ENCODE measurements at regions not wholly inside any gene's neighbourhood (a gene's known extent, or its start where the extent isn't known, plus 50 kb on each side); places are given as distances from the start of the nearest gene placed in this dataset.
"Not testable (repeated sequence)": the region's sequence is repeated elsewhere in the genome, so short reads cannot be mapped to it uniquely, and the experiment has no call there.

GRCh38 chr6:14573267-14573666, 455.7 kb downstream of the CD83 start:
- no peak for DNase-seq
- intact Hi-C loops (cut with DNase I): no loop called here
- ATAC-seq (ENCODE audit: poor library complexity): peak; percentile 87

DNA sequence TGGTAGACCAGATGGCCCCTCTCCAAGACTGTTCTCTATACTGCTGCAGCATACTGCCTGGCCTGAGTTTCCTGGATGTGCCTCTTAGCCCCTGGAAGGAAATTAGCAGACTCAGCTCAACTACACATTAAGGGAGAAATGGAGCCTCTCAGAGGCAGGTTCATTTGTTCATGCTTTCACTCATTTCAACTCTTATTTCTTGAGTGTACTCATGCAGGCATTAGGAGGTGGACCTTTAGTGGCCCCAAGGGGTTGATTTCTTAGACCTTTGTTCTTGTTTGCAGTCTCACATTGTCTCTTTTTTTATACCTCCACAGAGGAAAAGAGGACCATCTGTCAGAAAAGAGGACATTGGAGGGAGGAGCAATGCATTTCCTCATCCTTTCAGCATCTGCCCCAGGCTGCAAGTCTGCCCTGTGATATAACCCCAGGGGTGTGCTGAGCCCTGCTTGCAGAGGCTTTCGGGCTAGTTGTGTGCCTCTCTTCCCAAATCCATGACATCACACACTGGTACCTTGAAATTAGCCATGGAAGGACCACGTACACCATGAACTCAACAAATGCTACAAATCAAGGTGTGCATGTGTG, 456.2 kb downstream of the CD83 start:
- intact Hi-C loops (cut with DNase I): no loop called here
- DNase-seq (no peak), ATAC-seq (ENCODE audit: poor library complexity) (no peak)

DNA sequence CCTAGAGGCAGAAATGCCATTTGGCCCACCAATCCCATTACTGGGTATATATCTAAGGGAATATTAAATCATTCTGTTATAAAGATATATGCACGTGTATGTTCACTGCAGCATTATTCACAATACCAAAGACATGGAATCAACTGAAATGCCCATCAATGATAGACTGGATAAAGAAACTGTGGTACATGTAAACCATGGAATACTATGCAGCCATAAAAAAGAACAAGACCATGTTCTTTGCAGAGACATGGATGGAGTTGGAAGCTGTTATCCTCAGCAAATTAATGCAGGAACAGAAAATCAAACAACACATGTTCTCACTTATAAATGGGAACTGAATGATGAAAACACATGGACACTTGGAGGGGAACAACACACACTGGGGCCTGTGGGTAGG, 458.4 kb downstream of the CD83 start:
- no peak for DNase-seq
- no peak for ATAC-seq (ENCODE audit: poor library complexity)
- intact Hi-C loops (cut with DNase I): no loop called here

DNA sequence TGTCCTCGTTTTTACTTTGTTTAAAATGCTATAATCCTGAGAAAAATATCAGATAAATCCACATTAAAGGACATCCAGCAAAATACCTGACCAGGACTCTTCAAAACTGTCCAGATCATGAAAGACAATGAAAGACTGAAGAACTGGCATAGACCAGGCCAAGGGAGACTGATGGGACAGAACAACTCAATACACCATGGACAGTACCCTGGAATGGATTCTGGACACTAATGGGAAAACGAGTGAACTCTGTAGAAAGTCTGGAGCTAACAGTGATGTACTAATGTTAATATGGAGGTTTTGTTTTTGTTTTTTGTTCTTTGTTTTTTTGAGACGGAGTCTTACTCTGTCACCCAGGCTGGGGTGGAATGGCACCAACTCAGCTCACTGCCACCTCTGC, 461.4 kb downstream of the CD83 start:
- ATAC-seq (ENCODE audit: poor library complexity) (no peak), DNase-seq (no peak)
- intact Hi-C loops (cut with DNase I): no loop called here

- DNase-seq (no peak), ATAC-seq (ENCODE audit: poor library complexity) (no peak)
- intact Hi-C loops (cut with DNase I): no loop called here
Measured at GRCh38 chr6:14582749-14583148, 465.2 kb downstream of the CD83 start.

GRCh38 chr6:14583826-14584225, 466.3 kb downstream of the CD83 start:
- intact Hi-C loops (cut with DNase I): no loop called here
- no peak for ATAC-seq (ENCODE audit: poor library complexity)
- no peak for DNase-seq

DNA sequence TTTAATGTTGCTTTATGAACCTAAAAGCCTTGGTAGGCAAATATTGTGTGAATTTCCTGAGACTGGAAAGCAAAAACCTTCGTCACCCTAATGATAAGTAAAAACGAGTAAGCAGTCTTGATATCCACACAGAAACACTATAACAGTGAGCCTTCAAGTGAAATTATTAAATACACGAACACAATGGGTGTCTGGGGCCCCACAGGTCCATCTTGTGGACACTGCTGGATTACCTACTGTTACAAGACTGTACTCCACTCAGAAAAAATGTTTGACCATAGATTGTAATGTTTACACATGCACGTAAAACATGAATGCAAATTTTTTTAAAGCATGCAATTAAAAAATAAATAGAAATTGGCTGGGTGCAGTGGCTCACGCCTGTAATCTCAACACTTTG, 466.9 kb downstream of the CD83 start:
- peak; percentile 69 for ATAC-seq (ENCODE audit: poor library complexity)
- no peak for DNase-seq
- intact Hi-C loops (cut with DNase I): no loop called here

GRCh38 chr6:14585689-14586088, 468.1 kb downstream of the CD83 start:
- ATAC-seq (ENCODE audit: poor library complexity): peak; percentile 41
- no peak for DNase-seq
- intact Hi-C loops (cut with DNase I): no loop called here

GRCh38 chr6:14589175-14589574, 471.6 kb downstream of the CD83 start:
- DNase-seq: no peak
- intact Hi-C loops (cut with DNase I): no loop called here

DNA sequence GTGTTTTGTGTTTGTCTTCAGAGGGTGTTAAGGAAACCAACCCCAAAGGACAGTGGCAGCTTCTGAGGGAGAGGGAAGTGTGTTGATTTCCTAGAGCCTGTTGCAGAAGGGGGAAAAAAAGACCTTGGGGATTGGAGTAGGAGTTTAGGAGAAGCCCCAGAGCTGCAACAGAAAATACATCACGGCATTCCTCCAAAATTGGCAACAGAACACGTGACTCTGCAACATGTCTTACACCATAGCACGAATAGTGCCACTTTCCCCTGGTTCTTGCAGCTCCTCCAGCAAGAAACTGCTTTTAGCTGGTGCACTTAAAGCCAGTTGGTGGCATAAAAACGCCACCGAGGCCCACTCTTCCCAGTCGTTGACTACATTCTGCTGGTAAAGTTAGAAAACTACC, 473.0 kb downstream of the CD83 start:
- ATAC-seq (ENCODE audit: poor library complexity) (no peak), DNase-seq (no peak)
- intact Hi-C loops (cut with DNase I): no loop called here

More at GRCh38 chr6:14589175-14589574, 471.6 kb downstream of the CD83 start:
- no peak for ATAC-seq (ENCODE audit: poor library complexity)

- no peak for DNase-seq
- ATAC-seq (ENCODE audit: poor library complexity): no peak
- intact Hi-C loops (cut with DNase I): no loop called here
Measured at GRCh38 chr6:14591998-14592397, 474.4 kb downstream of the CD83 start.

DNA sequence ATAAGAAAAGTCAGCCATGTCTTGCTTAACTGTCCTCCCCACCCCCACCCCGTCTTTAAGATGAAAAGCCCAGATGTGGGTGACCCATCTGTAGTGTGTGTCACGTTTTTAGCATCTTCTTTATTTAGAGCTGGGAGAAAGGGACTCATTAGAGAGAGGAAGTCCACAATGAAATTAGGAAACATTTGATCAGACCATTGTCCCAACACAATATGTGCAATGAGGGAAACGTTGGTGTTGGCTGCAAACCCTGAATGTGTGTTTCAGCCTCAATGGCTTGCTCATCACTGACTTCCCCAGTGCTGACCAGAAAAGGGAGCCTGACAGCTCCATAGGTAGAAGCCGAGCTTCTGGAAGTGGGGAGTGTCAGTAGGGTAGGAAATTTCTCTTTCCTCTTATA, 475.7 kb downstream of the CD83 start:
- ATAC-seq (ENCODE audit: poor library complexity) (no peak), DNase-seq (no peak)
- intact Hi-C loops (cut with DNase I): no loop called here

DNA sequence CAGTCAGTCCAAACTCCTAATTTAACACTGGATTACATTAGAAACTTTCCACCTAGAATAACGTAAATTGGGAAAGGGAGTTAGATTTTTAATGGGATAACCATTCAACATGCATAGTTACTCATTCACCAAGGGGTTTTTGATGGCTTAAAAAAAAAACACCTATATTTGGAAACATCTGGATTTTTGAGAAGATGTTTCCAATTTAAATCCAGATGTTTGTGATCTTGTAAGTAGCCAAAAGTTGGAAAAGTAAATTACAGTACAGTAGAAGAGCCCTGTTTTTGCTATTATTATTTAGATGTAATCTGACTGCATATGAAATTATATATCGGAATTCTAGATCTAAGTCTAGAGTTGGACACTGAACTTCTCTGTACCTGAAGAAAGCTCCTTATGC, 478.2 kb downstream of the CD83 start:
- no peak for DNase-seq
- no peak for ATAC-seq (ENCODE audit: poor library complexity)
- intact Hi-C loops (cut with DNase I): no loop called here

- peak; percentile 59 for DNase-seq
- intact Hi-C loops (cut with DNase I): no loop called here
- no peak for ATAC-seq (ENCODE audit: poor library complexity)
Measured at GRCh38 chr6:14596410-14596809, 478.8 kb downstream of the CD83 start.

GRCh38 chr6:14597090-14597489, 479.5 kb downstream of the CD83 start:
- DNase-seq: no peak
- intact Hi-C loops (cut with DNase I): no loop called here
- no peak for ATAC-seq (ENCODE audit: poor library complexity)

- no peak for DNase-seq
- ATAC-seq (ENCODE audit: poor library complexity): no peak
- intact Hi-C loops (cut with DNase I): no loop called here
Measured at GRCh38 chr6:14598017-14598864, 480.7 kb downstream of the CD83 start.

DNA sequence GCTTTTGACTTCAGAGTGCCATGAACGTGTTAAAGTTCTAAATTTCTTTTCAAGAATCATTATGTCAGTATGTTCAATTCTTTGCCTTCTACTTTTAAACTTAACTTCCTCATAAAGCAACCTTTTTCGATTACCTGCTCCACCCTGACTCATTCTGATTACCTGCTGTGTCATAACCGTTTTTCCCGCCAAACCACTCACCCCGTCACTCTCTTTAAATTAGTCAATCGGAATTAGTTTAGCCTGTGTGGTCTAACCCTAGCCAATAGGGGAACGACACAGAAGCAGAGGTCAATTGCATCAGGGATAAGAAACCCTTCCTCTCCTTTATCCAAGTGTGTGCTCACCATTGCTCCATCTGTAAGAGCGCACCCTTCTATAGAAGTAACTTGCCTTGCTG, 482.7 kb downstream of the CD83 start:
- intact Hi-C loops (cut with DNase I); DNase-seq; ATAC-seq (ENCODE audit: poor library complexity): not testable (repeated sequence)

DNA sequence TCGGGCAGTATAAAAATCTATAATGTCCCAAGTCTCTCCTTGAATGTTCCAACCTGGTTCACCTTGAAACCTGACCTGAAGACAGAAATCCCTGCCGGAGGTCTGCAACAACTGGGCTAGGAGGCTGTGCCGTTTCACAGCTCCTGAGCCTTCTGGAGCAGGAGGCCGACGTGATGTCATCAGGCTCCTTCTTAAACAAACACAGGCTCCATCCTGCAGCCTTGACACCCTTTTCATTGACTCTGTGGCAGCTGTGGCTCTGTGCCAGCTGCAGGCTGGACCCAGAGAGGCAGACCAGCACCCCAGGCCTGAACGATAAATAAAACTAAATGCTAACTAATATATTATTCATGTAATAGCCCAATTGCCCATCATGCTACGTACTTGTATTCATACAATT, 483.9 kb downstream of the CD83 start:
- intact Hi-C loops (cut with DNase I): no loop called here
- ATAC-seq (ENCODE audit: poor library complexity) (no peak), DNase-seq (no peak)

DNA sequence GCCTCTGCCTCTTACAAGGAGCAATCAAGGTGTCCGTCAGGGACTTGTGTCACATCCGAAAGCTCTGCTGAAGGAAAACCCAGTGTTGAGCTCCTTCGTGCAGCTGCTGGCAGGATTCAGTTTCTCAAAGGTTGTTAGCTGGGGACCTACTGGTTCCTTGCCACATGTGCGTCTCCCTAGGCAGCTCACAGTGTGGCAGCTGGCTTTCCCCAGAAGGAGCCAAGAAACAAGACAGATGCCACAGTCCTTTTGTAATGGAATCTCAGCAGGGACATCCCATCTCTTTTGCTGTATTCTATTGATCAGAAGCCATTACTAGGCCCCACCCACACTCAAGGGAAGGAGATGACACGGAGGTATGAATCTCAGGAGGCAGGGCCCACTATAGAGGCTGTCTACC, 488.8 kb downstream of the CD83 start:
- intact Hi-C loops (cut with DNase I): no loop called here
- ATAC-seq (ENCODE audit: poor library complexity): no peak
- no peak for DNase-seq

DNA sequence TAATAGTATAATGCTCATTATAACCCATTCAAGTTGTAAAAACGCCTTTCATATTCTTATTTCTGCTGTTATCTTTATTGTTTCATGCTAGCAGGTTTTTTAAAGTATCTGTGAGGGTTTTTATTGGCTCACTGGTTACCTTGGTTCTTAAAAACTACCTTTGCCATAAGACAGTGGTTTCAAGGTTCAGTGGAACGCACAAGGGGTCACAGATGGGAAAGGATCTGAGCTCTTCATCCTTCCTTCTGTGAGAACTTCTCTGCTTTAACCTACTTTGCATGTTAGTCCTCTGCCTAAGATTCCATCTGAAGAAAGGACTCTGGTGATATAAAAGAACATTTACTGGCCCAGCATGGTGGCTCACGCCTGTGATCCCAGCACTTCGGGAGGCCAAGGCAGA, 492.6 kb downstream of the CD83 start:
- DNase-seq (no peak), ATAC-seq (ENCODE audit: poor library complexity) (no peak)
- intact Hi-C loops (cut with DNase I): no loop called here

Measured in Right ventricle myocardium superior (tissue), 1 donor.